ENCODE measurements at regions not wholly inside any gene's neighbourhood (a gene's known extent, or its start where the extent isn't known, plus 50 kb on each side); places are given as distances from the start of the nearest gene placed in this dataset.

DNA sequence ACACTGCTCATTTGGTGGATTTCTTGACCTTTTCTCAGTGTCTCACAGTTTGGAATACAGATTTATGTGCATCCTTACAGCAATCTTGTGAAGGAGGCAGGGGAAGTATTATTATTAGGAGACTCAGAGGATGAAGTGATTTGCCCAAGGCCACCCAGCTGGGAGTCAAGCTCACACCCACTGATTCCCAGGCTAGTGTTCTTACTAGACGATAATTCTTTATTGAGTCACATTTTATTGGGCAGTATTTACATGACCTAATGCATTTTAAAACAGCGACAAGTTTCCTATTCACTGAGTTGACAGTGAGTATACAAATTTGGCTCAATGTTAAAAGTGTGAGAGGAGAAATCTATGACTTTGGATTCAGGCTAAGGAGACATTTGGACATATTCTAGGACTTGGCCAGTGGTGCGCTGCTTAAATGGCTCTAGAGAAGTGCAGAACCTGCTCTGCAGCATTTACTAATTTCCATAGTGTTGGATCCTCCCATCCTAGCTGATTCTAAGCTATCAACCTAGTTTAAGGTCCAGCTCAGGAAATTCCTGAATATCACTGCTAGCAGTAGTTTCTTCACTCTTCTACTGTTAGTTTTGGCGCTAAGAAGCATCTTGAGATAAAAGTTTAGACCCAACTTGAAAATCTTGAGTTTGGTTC lies 199.3 kb downstream of the MTX2 start:
- DNase-seq (ENCODE audit: low read depth) = no peak

- no peak for DNase-seq (ENCODE audit: low read depth)
Observed at GRCh38 chr2:176470713-176471112, 201.5 kb downstream of the MTX2 start.

DNA sequence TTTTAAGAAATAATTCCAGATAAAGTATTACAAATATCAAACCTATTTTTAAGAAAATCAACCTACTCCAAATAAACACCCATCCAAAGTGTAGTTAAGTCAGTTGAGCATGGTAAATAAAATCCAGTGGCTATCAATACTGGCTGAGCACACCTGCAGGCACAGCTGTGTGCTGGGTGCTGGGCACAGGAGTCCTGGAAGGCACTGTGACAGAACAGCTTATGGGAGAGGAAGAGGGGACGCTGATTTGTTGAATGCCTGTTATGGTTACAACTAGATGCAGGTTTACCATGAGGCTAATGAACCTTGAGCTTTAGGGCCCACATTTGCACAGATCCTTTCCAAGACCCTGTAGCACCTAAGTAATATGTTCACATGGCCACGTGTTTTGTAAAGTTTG lies 202.7 kb downstream of the MTX2 start:
- DNase-seq (ENCODE audit: low read depth) = no peak

DNA sequence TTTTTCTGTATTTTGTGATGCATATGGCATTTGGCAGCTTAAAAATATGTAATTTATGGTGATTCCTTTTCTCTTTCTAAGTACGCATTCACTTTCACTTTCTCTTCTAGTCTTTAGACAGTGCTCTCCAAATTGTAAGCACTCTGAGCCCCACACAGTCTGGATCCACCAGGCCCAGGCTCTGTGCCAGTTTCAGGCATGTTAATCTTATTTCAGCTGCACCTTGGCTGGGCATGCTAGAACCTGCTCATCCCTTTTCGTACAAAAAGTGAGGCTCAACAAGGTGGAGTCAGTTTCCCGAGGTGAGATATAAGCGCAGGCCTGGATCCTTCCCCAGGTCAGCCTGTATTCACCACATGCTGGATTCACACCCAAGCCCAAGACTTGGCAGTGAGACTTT lies 203.9 kb downstream of the MTX2 start:
- peak; percentile 20 for DNase-seq (ENCODE audit: low read depth)

GRCh38 chr2:176473851-176474250 lies 204.6 kb downstream of the MTX2 start:
- DNase-seq (ENCODE audit: low read depth) = no peak

- DNase-seq (ENCODE audit: low read depth) = no peak
Observed at GRCh38 chr2:176477336-176477735, 208.1 kb downstream of the MTX2 start.

DNA sequence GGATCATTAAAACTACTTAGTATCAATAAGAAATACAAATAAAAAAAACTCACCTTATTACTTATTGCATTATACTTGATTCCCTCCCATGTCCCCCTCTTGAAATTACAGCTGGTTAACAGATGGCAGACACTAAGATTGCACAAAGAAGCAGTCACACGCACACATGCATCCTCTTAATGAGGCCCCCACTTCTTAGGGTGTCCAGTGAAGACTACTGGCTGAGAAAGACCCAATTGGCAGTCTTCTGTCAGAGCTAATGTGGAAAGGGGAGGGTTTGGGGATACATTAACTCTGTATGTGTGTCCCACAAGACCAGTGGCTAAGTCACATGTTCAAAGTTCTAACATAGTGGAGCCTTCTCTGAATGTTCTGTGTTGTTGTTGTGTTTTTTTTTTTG lies 210.7 kb downstream of the MTX2 start:
- DNase-seq (ENCODE audit: low read depth) = no peak

DNA sequence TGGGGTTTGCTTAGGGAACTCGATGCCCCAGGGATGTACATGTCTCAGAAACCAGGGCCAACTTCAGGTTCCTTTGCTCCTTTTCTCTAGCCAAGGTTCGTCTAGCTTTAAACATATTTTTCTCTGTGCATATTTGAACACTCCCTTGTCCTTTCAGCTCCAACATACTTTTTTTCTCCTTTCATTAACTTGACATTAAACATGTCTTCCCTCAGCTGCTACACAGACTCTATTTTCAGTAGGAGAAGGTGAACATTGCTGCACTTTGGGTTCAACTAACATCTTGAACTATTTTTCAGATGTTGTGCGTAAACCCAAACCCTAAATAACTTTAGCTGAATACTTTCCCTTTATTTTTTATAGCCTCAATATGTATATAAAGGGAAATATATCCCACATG lies 212.9 kb downstream of the MTX2 start:
- DNase-seq (ENCODE audit: low read depth) = no peak

DNA sequence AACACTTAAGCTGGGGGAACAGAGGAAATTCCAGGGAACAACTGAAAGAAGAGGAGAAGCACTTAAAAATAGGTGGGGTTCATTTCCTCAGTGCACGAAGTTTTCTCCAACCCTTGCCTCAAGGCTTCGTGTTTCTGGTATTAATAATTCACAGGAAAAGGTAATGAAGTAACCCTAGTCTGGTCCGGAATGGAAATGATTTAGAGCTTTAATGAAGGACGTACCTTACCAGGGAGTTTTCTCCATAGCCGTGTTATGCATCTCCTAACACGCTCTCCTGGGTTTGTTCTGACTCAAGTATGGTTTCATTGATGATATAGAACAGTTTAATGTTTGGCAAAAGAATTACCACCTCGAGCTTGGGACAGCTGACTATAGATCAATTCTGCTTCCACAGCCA lies 214.2 kb downstream of the MTX2 start:
- no peak for DNase-seq (ENCODE audit: low read depth)

GRCh38 chr2:176483901-176484568 lies 214.8 kb downstream of the MTX2 start:
- DNase-seq (ENCODE audit: low read depth) = peak; percentile 61

DNA sequence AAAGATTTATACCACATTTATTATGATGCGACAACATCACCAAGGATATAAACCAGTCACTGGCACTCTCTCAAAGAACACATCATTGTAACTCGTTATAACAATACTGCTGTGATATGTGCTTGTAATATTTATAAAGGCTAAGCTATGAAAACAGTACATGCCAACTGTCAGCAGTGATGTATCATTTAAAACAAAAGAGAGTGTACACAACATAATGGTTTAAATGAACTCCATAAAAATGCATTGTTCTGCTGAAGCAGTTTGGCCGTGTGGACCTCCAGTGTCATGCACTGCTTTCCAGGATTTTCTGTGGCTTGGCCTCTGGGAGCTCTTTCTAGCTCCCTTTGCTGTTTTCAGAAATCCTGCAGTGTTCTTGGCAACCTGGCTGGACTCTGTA lies 215.6 kb downstream of the MTX2 start:
- no peak for DNase-seq (ENCODE audit: low read depth)

DNA sequence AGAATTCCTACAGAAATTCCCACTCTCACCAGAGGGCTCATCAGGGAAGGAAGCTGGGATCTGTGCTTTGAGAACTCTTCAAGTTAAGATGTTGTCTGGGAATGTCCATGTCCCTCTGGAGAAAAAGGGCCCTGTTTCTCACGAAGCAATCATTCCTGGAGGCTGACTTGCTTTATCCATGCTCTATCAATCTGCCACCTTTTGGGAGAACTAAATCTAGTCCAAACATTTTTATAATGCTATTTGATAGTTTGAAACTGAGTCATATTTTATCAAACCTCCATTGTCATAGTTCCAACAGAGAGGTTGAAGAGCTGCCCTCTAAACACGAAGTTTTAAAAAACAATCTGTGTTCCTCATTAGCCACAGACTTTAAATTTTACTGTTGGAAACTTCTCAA lies 219.2 kb downstream of the MTX2 start:
- DNase-seq (ENCODE audit: low read depth) = no peak

DNA sequence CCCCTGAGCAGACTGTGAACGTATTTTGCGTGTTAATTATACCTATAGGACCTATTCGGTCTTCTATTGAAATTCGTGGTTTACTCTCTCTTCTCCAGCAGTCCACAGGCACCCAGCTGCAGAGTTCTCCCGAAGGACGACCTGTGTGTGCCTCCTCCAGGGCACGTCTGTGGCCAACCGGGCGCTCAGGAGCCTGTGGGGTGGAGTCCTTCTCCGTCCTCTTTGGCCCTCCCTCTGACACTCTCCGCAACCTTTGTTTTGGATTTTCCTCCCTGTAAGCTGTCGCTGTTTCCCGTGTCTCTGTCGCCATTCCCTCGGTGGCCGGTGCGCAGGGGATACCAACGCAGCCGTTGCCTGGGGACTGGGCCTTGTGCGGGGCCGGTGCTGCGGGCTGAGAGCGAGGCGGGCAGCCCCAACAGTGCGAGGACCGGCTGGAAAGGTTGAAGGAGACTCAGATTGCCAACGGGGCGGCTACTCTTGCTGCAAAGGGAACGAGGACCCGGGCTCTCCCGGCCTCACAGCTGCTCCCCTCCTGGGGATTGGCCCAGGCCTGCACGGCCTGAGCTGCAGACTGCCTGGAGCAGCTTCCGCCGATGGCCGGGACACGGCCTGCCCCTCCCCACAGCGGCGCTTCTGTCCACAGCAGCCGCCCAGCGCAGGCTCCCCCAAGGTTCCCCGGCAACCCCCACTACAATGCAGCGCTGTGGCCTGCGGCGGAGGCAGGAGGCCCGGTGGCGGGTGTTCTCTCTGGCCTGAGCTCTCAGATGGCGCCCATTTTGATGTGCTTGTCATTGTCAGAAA lies 221.0 kb downstream of the MTX2 start:
- DNase-seq (ENCODE audit: low read depth) = no peak

GRCh38 chr2:176491172-176491904 lies 222.1 kb downstream of the MTX2 start:
- peak; percentile 99 for DNase-seq (ENCODE audit: low read depth)

- DNase-seq (ENCODE audit: low read depth) = no peak
Observed at GRCh38 chr2:176492583-176492982, 223.3 kb downstream of the MTX2 start.

- no peak for DNase-seq (ENCODE audit: low read depth)
Observed at GRCh38 chr2:176493226-176493825, 224.1 kb downstream of the MTX2 start.

DNA sequence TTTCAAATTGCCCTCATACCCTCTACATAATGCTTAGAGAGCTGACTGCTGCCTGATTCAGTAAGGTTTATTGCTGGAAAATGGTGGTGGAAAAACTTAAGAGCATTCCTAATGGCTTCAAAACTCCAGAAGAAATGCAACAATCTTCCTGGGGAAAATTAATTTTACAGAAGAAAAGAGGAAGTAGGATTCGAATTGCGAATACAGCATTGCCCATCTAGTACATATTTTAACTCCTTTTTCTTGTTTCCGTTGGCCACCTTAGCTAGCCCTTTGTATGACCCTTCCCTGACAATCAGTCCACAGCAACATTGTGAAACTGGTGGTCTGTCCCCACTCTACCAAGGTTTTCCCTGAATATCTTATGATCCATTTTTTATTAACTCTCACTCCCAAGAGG lies 224.7 kb downstream of the MTX2 start:
- DNase-seq (ENCODE audit: low read depth) = no peak

- DNase-seq (ENCODE audit: low read depth) = peak; percentile 17
Observed at GRCh38 chr2:176494949-176495353, 225.7 kb downstream of the MTX2 start.

DNA sequence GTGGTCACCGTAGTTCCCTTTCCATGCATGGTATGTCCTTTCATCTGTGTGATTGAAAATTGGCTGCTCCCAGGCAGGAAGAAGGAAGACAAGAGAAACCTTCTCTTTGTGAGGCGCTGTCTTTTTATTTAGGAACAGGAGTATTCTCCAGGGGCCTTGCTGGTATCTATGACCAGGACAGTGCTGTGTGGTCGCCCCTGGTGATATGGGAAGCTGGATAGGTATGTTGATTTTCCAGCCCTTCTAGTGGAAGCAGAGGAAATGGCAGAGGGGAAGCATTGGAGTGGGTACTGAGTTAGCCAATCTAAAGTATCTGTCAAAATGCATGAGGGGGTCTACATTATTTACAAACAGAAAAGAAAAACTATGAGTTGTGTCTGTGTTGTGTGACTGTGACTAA lies 226.6 kb downstream of the MTX2 start:
- no peak for DNase-seq (ENCODE audit: low read depth)

- DNase-seq (ENCODE audit: low read depth) = no peak
Observed at GRCh38 chr2:176496761-176497160, 227.5 kb downstream of the MTX2 start.

GRCh38 chr2:176500901-176501300 lies 231.7 kb downstream of the MTX2 start:
- DNase-seq (ENCODE audit: low read depth) = no peak
